GM19468 (cell line): ENCODE measurements at regions not wholly inside any gene's neighbourhood (a gene's known extent, or its start where the extent isn't known, plus 50 kb on each side); places are given as distances from the start of the nearest gene placed in this dataset.

Experiments used
- ATAC-seq: cut with Tn5 transposase; IDR thresholded peaks from one replicate; pipeline ENCODE4 v1.9.1; 2021; ENCODE audit warnings: mild to moderate bottlenecking, moderate library complexity, moderate number of reproducible peaks; ENCODE audit not compliant: unreplicated experiment; ENCODE audit errors: extremely low read depth

- ATAC-seq = no peak
Measured at GRCh38 chr11:71334191-71334590, 81.8 kb upstream of the SHANK2 start.

GRCh38 chr11:71333473-71333872 lies 81.1 kb upstream of the SHANK2 start:
- no peak for ATAC-seq

- ATAC-seq = no peak
Measured at GRCh38 chr11:71332447-71332846, 80.1 kb upstream of the SHANK2 start.

GRCh38 chr11:71332046-71332445 lies 79.7 kb upstream of the SHANK2 start:
- no peak for ATAC-seq

- ATAC-seq = no peak
Measured at GRCh38 chr11:71331631-71332030, 79.3 kb upstream of the SHANK2 start.

- ATAC-seq = no peak
Measured at GRCh38 chr11:71330996-71331395, 78.6 kb upstream of the SHANK2 start.

- no peak for ATAC-seq
Measured at GRCh38 chr11:71330349-71330748, 78.0 kb upstream of the SHANK2 start.

GRCh38 chr11:71329786-71330185 lies 77.4 kb upstream of the SHANK2 start:
- no peak for ATAC-seq

- no peak for ATAC-seq
Measured at GRCh38 chr11:71329165-71329510, 76.8 kb upstream of the SHANK2 start.

GRCh38 chr11:71327156-71328085 lies 75.0 kb upstream of the SHANK2 start:
- ATAC-seq = no peak

GRCh38 chr11:71326328-71326940 lies 74.1 kb upstream of the SHANK2 start:
- no peak for ATAC-seq

GRCh38 chr11:71325418-71326327 lies 73.3 kb upstream of the SHANK2 start:
- no peak for ATAC-seq

- ATAC-seq = no peak
Measured at GRCh38 chr11:71324788-71325417, 72.5 kb upstream of the SHANK2 start.

GRCh38 chr11:71323876-71324526 lies 71.6 kb upstream of the SHANK2 start:
- ATAC-seq = no peak

- no peak for ATAC-seq
Measured at GRCh38 chr11:71322861-71323582, 70.6 kb upstream of the SHANK2 start.

- ATAC-seq = no peak
Measured at GRCh38 chr11:71322192-71322735, 69.9 kb upstream of the SHANK2 start.

- no peak for ATAC-seq
Measured at GRCh38 chr11:71321433-71322191, 69.2 kb upstream of the SHANK2 start.

GRCh38 chr11:71316701-71317100 lies 64.3 kb upstream of the SHANK2 start:
- ATAC-seq = no peak
